Smooth muscle cell (in vitro differentiated cells): ENCODE measurements at regions not wholly inside any gene's neighbourhood (a gene's known extent, or its start where the extent isn't known, plus 50 kb on each side); places are given as distances from the start of the nearest gene placed in this dataset.
A peak's percentile ranks its signal among the peaks of the same experiment; 100 is the strongest.

ENCODE experiments used
- DNase-seq: peaks from one replicate; lab custom pipeline; 2025; ENCODE audit not compliant: unreplicated experiment; lab: John Stamatoyannopoulos, UW
- H2AFZ ChIP-seq: fragments of 200-600 bp; sonication (generic); 2 replicates; pipeline ENCODE4 v1.6.0; 2016; ENCODE audit warnings: antibody characterized with exemption, low read depth, mild to moderate bottlenecking
- H3F3A ChIP-seq: fragments of 200-600 bp; sonication (generic); 2 replicates; pipeline ENCODE4 v1.6.0; 2017; ENCODE audit warnings: antibody characterized with exemption, low read depth
- H3K27ac ChIP-seq: fragments of 200-600 bp; sonication (generic); 2 replicates; pipeline ENCODE4 v1.5.1; 2016; ENCODE audit warnings: low read depth, mild to moderate bottlenecking
- H3K27me3 ChIP-seq: fragments of 200-600 bp; sonication (generic); 2 replicates; pipeline ENCODE4 v1.6.1; 2016; ENCODE audit warnings: low read depth, mild to moderate bottlenecking
- H3K36me3 ChIP-seq: fragments of 200-600 bp; sonication (generic); 2 replicates; pipeline ENCODE4 v1.5.1; 2016; ENCODE audit warnings: low read depth
- H3K4me1 ChIP-seq: fragments of 200-600 bp; sonication (generic); 2 replicates; pipeline ENCODE4 v1.5.1; 2016; ENCODE audit warnings: low read depth
- H3K4me2 ChIP-seq: fragments of 200-600 bp; sonication (generic); 2 replicates; pipeline ENCODE4 v1.6.0; 2016; ENCODE audit warnings: mild to moderate bottlenecking
- H3K4me3 ChIP-seq: fragments of 200-600 bp; sonication (generic); 2 replicates; pipeline ENCODE4 v1.5.1; 2016; ENCODE audit warnings: mild to moderate bottlenecking
- H3K79me2 ChIP-seq: fragments of 200-600 bp; sonication (generic); 2 replicates; pipeline ENCODE4 v1.6.0; 2016; ENCODE audit warnings: low read depth, mild to moderate bottlenecking
- H3K9ac ChIP-seq: fragments of 200-600 bp; sonication (generic); 2 replicates; pipeline ENCODE4 v1.6.0; 2016; ENCODE audit warnings: low read depth
- H3K9me3 ChIP-seq: fragments of 200-600 bp; sonication (generic); replicated peaks from 2 replicates; pipeline ENCODE4 v1.5.1; 2016; ENCODE audit warnings: low read depth
- H4K20me1 ChIP-seq: fragments of 200-600 bp; sonication (generic); 2 replicates; pipeline ENCODE4 v1.6.0; 2016; ENCODE audit warnings: low read depth
- CTCF ChIP-seq: fragments of 200-600 bp; sonication (generic); IDR thresholded peaks from 2 replicates; pipeline ENCODE4 v1.5.1; 2017; ENCODE audit warnings: borderline replicate concordance, mild to moderate bottlenecking, antibody characterized with exemption; ENCODE audit not compliant: insufficient read depth, poor library complexity, severe bottlenecking
- WGBS: methylation state at CpG from one replicate; pipeline ENCODE4 v1.1.7; 2016; ENCODE audit warnings: low lambda C conversion rate; 5-methylcytosine and 5-hydroxymethylcytosine counted together

GRCh38 chr12:32030676-32031075, 71.5 kb downstream of the RESF1 start:
- Histone ChIP-seq H3K79me2 (no peaks in the 10 kb centered on the region), H3K4me2 (no peak overlapping the region), H4K20me1 (no peaks in the 10 kb centered on the region), H3K9ac (no peak overlapping the region), H3F3A (peaks cover 6% of the 10 kb centered on the region), H3K36me3 (no peaks in the 10 kb centered on the region), H3K4me3 (no peak overlapping the region), H3K4me1 (no peaks in the 10 kb centered on the region), H3K9me3 (no peaks in the 10 kb centered on the region), H3K27ac (no peak overlapping the region), H2AFZ (no peak overlapping the region), H3K27me3 (no peaks in the 10 kb centered on the region)
- no peak for DNase-seq
- TF ChIP-seq CTCF, result no peak
- 99% methylated on average over 2 of the region's 2 CpGs for WGBS

- Histone ChIP-seq H2AFZ (no peak overlapping the region), H3K36me3 (no peaks in the 10 kb centered on the region), H3K27ac (no peak overlapping the region), H3K4me1 (no peaks in the 10 kb centered on the region), H3K79me2 (no peaks in the 10 kb centered on the region), H3K9ac (no peak overlapping the region), H3K27me3 (no peaks in the 10 kb centered on the region), H3K4me3 (no peak overlapping the region), H3K9me3 (no peaks in the 10 kb centered on the region), H4K20me1 (no peaks in the 10 kb centered on the region), H3K4me2 (no peak overlapping the region), H3F3A (peaks cover 6% of the 10 kb centered on the region)
- TF ChIP-seq CTCF, result no peak
- no peak for DNase-seq
- 71% methylated on average over 3 of the region's 3 CpGs for WGBS
Measured at GRCh38 chr12:32031109-32031508, 71.9 kb downstream of the RESF1 start.

- DNase-seq, result no peak
Measured at GRCh38 chr12:32032205-32032810, 73.1 kb downstream of the RESF1 start.

More at GRCh38 chr12:32032205-32032810, 73.1 kb downstream of the RESF1 start:
- TF ChIP-seq CTCF, result no peak
- H3K9me3 ChIP-seq, result no peaks in the 10 kb centered on the region
- H3F3A ChIP-seq, result peaks cover 6% of the 10 kb centered on the region
- WGBS, result 46% methylated on average over 7 of the region's 7 CpGs
- no peak overlapping the region for H3K27ac ChIP-seq
- H2AFZ ChIP-seq, result peak overlapping the region; percentile 57
- H3K4me1 ChIP-seq, result no peaks in the 10 kb centered on the region
- H3K79me2 ChIP-seq, result no peaks in the 10 kb centered on the region
- H3K4me3 ChIP-seq, result no peak overlapping the region
- no peak overlapping the region for H3K9ac ChIP-seq
- no peaks in the 10 kb centered on the region for H3K36me3 ChIP-seq
- no peak overlapping the region for H3K4me2 ChIP-seq
- H3K27me3 ChIP-seq, result no peaks in the 10 kb centered on the region
- H4K20me1 ChIP-seq, result no peaks in the 10 kb centered on the region
